ENCODE measurements at regions not wholly inside any gene's neighbourhood (a gene's known extent, or its start where the extent isn't known, plus 50 kb on each side); places are given as distances from the start of the nearest gene placed in this dataset.

DNA sequence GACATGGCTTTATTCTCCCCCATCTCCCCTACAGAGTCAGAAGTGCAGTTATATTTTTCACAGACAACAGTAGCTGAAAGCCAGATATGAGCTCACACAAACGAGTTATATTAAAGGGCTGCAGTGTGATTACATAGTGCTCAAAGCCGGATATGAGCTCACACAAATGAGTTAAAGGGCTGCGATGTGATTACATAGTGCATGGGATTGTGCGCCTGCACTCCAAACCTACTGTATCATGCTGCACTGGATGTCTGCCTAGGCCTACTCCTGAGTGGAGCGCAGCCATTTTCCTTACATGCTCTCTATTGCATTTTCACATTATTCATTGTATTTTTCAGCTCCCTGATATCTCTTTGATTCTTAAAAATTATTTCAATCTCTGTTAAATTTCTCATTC lies 414.6 kb upstream of the LARGE1 start:
- Histone ChIP-seq H3K4me3 (ENCODE audit: control insufficient read depth in 2 of 3, extremely low read depth in 1 of 3, insufficient read depth in 2 of 3, low read depth in 1 of 3, low read length in 3 of 3) (no peak overlapping the region), H3K9ac (ENCODE audit: control insufficient read depth, extremely low read depth, insufficient read depth, low read length) (no peak overlapping the region), H3K27ac (ENCODE audit: control insufficient read depth, insufficient read depth, low read length) (no peak overlapping the region), H3K9me3 (ENCODE audit: control insufficient read depth, low read depth, low read length) (peaks cover 1% of the 10 kb centered on the region), H3K4me1 (ENCODE audit: control insufficient read depth, extremely low read depth, insufficient read depth, low read length) (no peaks in the 10 kb centered on the region), H2AFZ (ENCODE audit: control insufficient read depth, low read length) (no peak overlapping the region), H3K9me1 (ENCODE audit: control insufficient read depth, extremely low read depth, insufficient read depth, low read length) (no peaks in the 10 kb centered on the region), H3K4me2 (ENCODE audit: control insufficient read depth, extremely low read depth, insufficient read depth, low read depth, low read length) (no peak overlapping the region), H3K79me2 (ENCODE audit: control insufficient read depth, insufficient read depth, low read length) (no peaks in the 10 kb centered on the region), H3K36me3 (ENCODE audit: control insufficient read depth in 2 of 2, extremely low read depth in 1 of 2, insufficient read depth in 2 of 2, low read length in 2 of 2) (no peaks in the 10 kb centered on the region), H3K27me3 (ENCODE audit: control insufficient read depth, extremely low read depth, insufficient read depth, low read length) (no peaks in the 10 kb centered on the region), H4K20me1 (ENCODE audit: control insufficient read depth, extremely low read depth, insufficient read depth, low read length) (no peaks in the 10 kb centered on the region)
- TF ChIP-seq EZH2 (IDR thresholded peaks at IDR 0.05; ENCODE audit: low read length): no peak
- TF ChIP-seq, protein P1, sequence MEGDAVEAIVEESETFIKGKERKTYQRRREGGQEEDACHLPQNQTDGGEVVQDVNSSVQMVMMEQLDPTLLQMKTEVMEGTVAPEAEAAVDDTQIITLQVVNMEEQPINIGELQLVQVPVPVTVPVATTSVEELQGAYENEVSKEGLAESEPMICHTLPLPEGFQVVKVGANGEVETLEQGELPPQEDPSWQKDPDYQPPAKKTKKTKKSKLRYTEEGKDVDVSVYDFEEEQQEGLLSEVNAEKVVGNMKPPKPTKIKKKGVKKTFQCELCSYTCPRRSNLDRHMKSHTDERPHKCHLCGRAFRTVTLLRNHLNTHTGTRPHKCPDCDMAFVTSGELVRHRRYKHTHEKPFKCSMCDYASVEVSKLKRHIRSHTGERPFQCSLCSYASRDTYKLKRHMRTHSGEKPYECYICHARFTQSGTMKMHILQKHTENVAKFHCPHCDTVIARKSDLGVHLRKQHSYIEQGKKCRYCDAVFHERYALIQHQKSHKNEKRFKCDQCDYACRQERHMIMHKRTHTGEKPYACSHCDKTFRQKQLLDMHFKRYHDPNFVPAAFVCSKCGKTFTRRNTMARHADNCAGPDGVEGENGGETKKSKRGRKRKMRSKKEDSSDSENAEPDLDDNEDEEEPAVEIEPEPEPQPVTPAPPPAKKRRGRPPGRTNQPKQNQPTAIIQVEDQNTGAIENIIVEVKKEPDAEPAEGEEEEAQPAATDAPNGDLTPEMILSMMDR (optimal IDR thresholded peaks at IDR 0.05 in 1 of 3, IDR thresholded peaks at IDR 0.05 in 1 of 3, conservative IDR thresholded peaks at IDR 0.05 in 1 of 3; ENCODE audit: extremely low read depth in 1 of 3, insufficient read depth in 2 of 3, low read length in 3 of 3): no peak
- dilution Hi-C loops (cut with MboI; ENCODE audit: extremely low pct_ligation_motif_present, low sequenced_read_pairs): no loop called here
- FAIRE-seq (no peak), DNase-seq (ENCODE audit: low read depth, low spot score) (no peak)

DNA sequence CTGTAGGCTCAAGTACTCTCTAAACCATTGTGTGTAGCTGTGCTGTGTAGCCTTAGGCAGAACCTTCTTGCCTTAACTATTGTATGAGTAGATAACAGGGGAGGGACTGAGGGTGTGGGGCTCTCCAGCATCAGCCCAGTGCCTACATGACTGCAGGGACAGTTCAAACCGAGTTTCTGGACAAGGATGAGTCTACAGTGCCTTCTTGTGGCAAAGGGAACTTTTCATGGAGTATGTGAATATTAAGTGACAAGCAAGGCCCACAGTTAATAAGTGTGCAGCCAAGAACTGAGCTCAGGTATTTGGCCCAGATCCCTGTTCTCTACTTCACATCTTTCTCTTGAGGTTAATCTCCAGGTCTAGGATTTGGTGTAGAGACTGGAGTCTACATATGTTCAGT lies 424.4 kb upstream of the LARGE1 start:
- Histone ChIP-seq H3K9ac (ENCODE audit: control insufficient read depth, extremely low read depth, insufficient read depth, low read length) (no peak overlapping the region), H3K9me3 (ENCODE audit: control insufficient read depth, low read depth, low read length) (no peaks in the 10 kb centered on the region), H3K9me1 (ENCODE audit: control insufficient read depth, extremely low read depth, insufficient read depth, low read length) (no peaks in the 10 kb centered on the region), H2AFZ (ENCODE audit: control insufficient read depth, low read length) (no peak overlapping the region), H3K4me3 (ENCODE audit: control insufficient read depth in 2 of 3, extremely low read depth in 1 of 3, insufficient read depth in 2 of 3, low read depth in 1 of 3, low read length in 3 of 3) (no peak overlapping the region), H3K27ac (ENCODE audit: control insufficient read depth, insufficient read depth, low read length) (no peak overlapping the region), H3K27me3 (ENCODE audit: control insufficient read depth, extremely low read depth, insufficient read depth, low read length) (no peaks in the 10 kb centered on the region), H3K4me1 (ENCODE audit: control insufficient read depth, extremely low read depth, insufficient read depth, low read length) (no peaks in the 10 kb centered on the region), H4K20me1 (ENCODE audit: control insufficient read depth, extremely low read depth, insufficient read depth, low read length) (no peaks in the 10 kb centered on the region), H3K79me2 (ENCODE audit: control insufficient read depth, insufficient read depth, low read length) (no peaks in the 10 kb centered on the region), H3K4me2 (ENCODE audit: control insufficient read depth, extremely low read depth, insufficient read depth, low read depth, low read length) (no peak overlapping the region), H3K36me3 (ENCODE audit: control insufficient read depth in 2 of 2, extremely low read depth in 1 of 2, insufficient read depth in 2 of 2, low read length in 2 of 2) (no peaks in the 10 kb centered on the region)
- TF ChIP-seq, protein P1 (optimal IDR thresholded peaks at IDR 0.05 in 1 of 3, IDR thresholded peaks at IDR 0.05 in 1 of 3, conservative IDR thresholded peaks at IDR 0.05 in 1 of 3; ENCODE audit: extremely low read depth in 1 of 3, insufficient read depth in 2 of 3, low read length in 3 of 3): peak in 1 of 3 experiments; percentile 9
- TF ChIP-seq EZH2 (IDR thresholded peaks at IDR 0.05; ENCODE audit: low read length): no peak
- dilution Hi-C loops (cut with MboI; ENCODE audit: extremely low pct_ligation_motif_present, low sequenced_read_pairs): no loop called here
- FAIRE-seq (no peak), DNase-seq (ENCODE audit: low read depth, low spot score) (no peak)

All from keratinocyte (primary cell).